Mucosa of descending colon (tissue), 3 donors: ENCODE measurements at regions not wholly inside any gene's neighbourhood (a gene's known extent, or its start where the extent isn't known, plus 50 kb on each side); places are given as distances from the start of the nearest gene placed in this dataset.

ENCODE experiments used
- ATAC-seq: fragments of 200-7000 bp; cut with Tn5 transposase; one replicate; pipeline ENCODE4 v1.9.1; 2020; ENCODE audit warnings: mild to moderate bottlenecking, moderate library complexity
- DNase-seq, 3 donors: peaks; one replicate each; pipeline ENCODE4 v3.0.0-alpha.2; 2020
- H3K36me3 ChIP-seq: fragments of 200-600 bp; one replicate; pipeline ENCODE4 v1.8.0; 2021; ENCODE audit warnings: low read depth, mild to moderate bottlenecking
- H3K4me1 ChIP-seq: fragments of 200-600 bp; one replicate; pipeline ENCODE4 v1.8.0; 2021; ENCODE audit warnings: low read depth, mild to moderate bottlenecking
- H3K4me3 ChIP-seq: fragments of 200-600 bp; one replicate; pipeline ENCODE4 v1.8.0; 2021; ENCODE audit warnings: mild to moderate bottlenecking
- H3K9me3 ChIP-seq: fragments of 200-600 bp; one replicate; pipeline ENCODE4 v1.8.0; 2021; ENCODE audit warnings: mild to moderate bottlenecking
- CTCF ChIP-seq: fragments of 200-600 bp; IDR thresholded peaks from one replicate; pipeline ENCODE4 v1.8.0; 2022; ENCODE audit warnings: antibody characterized with exemption, mild to moderate bottlenecking
- intact Hi-C, 2 donors: fragments of 100-400 bp; cut with DNase I in 1 of 2; cut with micrococcal nuclease in 1 of 2; formaldehyde crosslinking; loops; one replicate each; pipeline versions ENCODE4 v1.11.0 to v1.11.1; 2022; cut with DNase I, micrococcal nuclease
- donor health status: DM: no; HTN: no; CAD: no; lungs with moderate emphysema.
- donor health status: DM: no; HTN: no; CAD: no.
- donor health status: DM: no; HTN: yes; CAD: no.

DNA sequence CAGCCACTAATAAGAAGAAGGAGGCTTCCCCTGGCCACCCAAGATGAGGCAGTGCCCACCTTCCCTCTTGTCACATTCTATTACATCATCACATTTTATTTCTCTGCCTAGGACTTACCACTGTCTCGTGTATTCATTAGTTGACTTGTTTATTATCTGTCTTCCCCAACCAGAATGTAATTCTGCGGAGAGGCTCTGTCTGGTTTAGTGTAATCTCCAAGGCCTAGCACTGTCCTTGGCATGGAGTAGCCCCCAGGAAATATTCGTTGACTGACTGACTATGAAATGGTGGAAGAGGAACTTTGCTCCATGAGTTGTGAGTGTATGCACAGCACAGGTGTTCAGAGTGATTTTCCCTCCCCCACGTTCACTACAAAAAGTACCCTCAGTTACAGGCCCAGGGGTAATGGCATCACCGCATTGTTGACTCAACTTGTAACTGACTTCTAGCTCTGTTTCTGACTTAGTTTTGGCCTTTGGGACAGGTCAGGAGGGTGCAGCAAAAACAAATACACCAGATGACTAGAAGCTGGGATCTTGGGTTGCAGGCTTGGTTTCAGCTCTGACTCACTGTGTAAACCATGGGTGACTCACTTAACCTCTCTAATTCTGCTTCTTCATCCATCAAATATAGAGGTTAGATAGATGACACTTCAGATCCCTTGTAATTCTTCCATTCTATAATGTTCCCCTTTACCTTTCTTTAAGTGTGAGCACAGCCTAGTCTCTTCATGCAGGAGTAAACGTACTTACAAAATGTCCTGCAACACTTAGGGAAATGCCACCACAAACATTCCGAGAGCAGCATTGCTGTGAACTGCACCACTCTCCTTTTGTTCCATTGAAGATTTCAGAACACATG is 229.7 kb downstream of the KCNRG start:
- TF ChIP-seq CTCF: no peak
- ATAC-seq (peak; percentile 95), DNase-seq (no peak)
- intact Hi-C loops: no loop called here
- H3K9me3 ChIP-seq: no peaks in the 10 kb centered on the region
- H3K4me1 ChIP-seq: no peaks in the 10 kb centered on the region
- no peak overlapping the region for H3K4me3 ChIP-seq
- no peaks in the 10 kb centered on the region for H3K36me3 ChIP-seq

DNA sequence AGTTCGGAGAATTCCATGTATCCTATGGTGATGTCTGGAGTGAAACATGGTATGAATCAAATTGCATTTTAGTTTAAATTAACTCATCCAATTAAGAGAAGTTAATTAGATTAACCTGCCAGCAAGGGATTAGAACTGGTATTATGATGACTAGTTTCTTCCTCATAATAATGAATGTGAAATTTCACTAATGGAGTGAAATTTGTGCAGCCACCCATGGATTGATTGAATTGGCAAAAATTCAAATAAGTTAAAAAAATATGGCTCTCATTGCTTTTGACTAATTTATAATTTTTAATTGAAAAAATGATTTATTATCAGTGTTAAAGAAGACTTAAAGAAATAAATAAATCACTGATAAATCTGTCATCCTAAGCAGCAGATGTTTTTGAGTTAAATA is 232.0 kb downstream of the KCNRG start:
- Histone ChIP-seq H3K4me3 (no peak overlapping the region), H3K4me1 (no peaks in the 10 kb centered on the region), H3K36me3 (no peaks in the 10 kb centered on the region), H3K9me3 (no peaks in the 10 kb centered on the region)
- intact Hi-C loops: no loop called here
- no peak for TF ChIP-seq CTCF
- no peak for ATAC-seq
- DNase-seq: no peak

- intact Hi-C loops: no loop called here
- Histone ChIP-seq H3K4me3 (no peak overlapping the region), H3K36me3 (no peaks in the 10 kb centered on the region), H3K4me1 (no peaks in the 10 kb centered on the region), H3K9me3 (no peaks in the 10 kb centered on the region)
- ATAC-seq: peak; percentile 47
- no peak for TF ChIP-seq CTCF
- DNase-seq: no peak
Observed at GRCh38 chr13:50248516-50249143, 233.4 kb downstream of the KCNRG start.

DNA sequence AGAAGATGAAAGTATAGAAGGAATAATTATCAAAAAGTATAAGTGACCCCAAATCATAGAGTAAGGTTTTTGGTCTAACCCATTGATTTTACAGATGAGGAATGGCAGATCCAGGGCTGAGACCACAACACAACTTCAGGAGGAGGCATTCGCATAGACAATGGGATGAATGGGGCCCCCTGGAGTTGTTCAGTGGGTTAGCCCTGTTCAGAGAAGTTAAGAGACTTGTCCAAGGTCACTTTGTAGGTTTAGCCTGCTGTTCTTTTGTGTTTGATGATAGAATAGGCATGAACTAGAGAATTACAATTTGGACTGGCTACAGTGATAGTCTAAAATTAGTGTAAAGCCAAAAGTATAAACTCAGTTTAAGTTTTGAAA is 233.9 kb downstream of the KCNRG start:
- intact Hi-C loops: no loop called here
- Histone ChIP-seq H3K36me3 (no peaks in the 10 kb centered on the region), H3K9me3 (no peaks in the 10 kb centered on the region), H3K4me1 (no peaks in the 10 kb centered on the region), H3K4me3 (no peak overlapping the region)
- DNase-seq (no peak), ATAC-seq (no peak)
- no peak for TF ChIP-seq CTCF

GRCh38 chr13:50250401-50250800 is 235.2 kb downstream of the KCNRG start:
- DNase-seq (no peak), ATAC-seq (no peak)

More at GRCh38 chr13:50250401-50250800, 235.2 kb downstream of the KCNRG start:
- Histone ChIP-seq H3K4me3 (no peak overlapping the region), H3K9me3 (no peaks in the 10 kb centered on the region), H3K4me1 (no peaks in the 10 kb centered on the region), H3K36me3 (no peaks in the 10 kb centered on the region)
- intact Hi-C loops: no loop called here
- no peak for TF ChIP-seq CTCF
